GM12878 (cell line): ENCODE measurements at regions not wholly inside any gene's neighbourhood (a gene's known extent, or its start where the extent isn't known, plus 50 kb on each side); places are given as distances from the start of the nearest gene placed in this dataset.

ENCODE experiments used
- ATAC-seq: fragments of 200-7000 bp; cut with Tn5 transposase; 3 replicates; pipeline ENCODE4 v1.9.1; 2020; ENCODE audit warnings: mild to moderate bottlenecking, moderate library complexity
- BruUV-seq: library from RNA; stranded (reverse); fragments of 400-500 nt; replicated peaks from 2 replicates; lab custom pipeline; 2021; lab: Mats Ljungman, UMichigan
- CTCF ChIA-PET: fragments of 300-600 bp; sonication (Branson Sonifier 250); formaldehyde crosslinking; extraction: SDS; loops from one replicate; lab custom pipeline; 2021; ENCODE audit warnings: inconsistent platforms; lab: Yijun Ruan, JAX
- POLR2A ChIA-PET: fragments of 350-600 bp; formaldehyde crosslinking; extraction: SDS; loops from one replicate; lab custom pipeline; 2021; ENCODE audit warnings: inconsistent platforms; lab: Charles Lee
- RAD21 ChIA-PET: fragments of 300-600 bp; sonication (Branson Sonifier 250); formaldehyde crosslinking; loops from one replicate; lab custom pipeline; 2023; ENCODE audit warnings: antibody characterized with exemption; ENCODE audit not compliant: unreplicated experiment; lab: Charles Lee
- SMC1A ChIA-PET: fragments of 300-600 bp; sonication (Branson Sonifier 250); formaldehyde crosslinking; loops from one replicate; lab custom pipeline; 2023; ENCODE audit not compliant: unreplicated experiment, uncharacterized antibody; lab: Charles Lee
- DNase-seq: peaks from one replicate; pipeline ENCODE4 v3.0.0-alpha.2; 2011; ENCODE audit warnings: low read depth, low spot score
- FAIRE-seq: peaks from 3 replicates; lab custom pipeline; 2011; peaks lifted over from hg19 to GRCh38; lab: Jason Lieb, UNC
- H2AFZ ChIP-seq: 2 replicates; pipeline ENCODE4 v1.6.0; 2011; ENCODE audit warnings: low read depth, low read length, control low read depth; ENCODE audit not compliant: control insufficient read depth
- H3K27ac ChIP-seq: 2 replicates; pipeline ENCODE4 v1.5.1; 2011; ENCODE audit warnings: control low read depth; ENCODE audit not compliant: control insufficient read depth, insufficient read depth
- H3K27me3 ChIP-seq, 2 experiments: replicated peaks in 1 of 2; 2 replicates each; pipeline versions ENCODE4 v1.6.0 to v1.6.1; 2011; ENCODE audit warnings: low read length in 1 of 2; ENCODE audit not compliant: control insufficient read depth in 2 of 2, insufficient read depth in 2 of 2
- H3K36me3 ChIP-seq, 2 experiments: 2 replicates each; pipeline ENCODE4 v1.5.1; 2011; ENCODE audit warnings: low read length in 1 of 2; ENCODE audit not compliant: control insufficient read depth in 2 of 2, insufficient read depth in 2 of 2
- H3K4me1 ChIP-seq: 2 replicates; pipeline ENCODE4 v1.6.1; 2011; ENCODE audit warnings: mild to moderate bottlenecking, low read length, moderate library complexity, mixed read lengths; ENCODE audit not compliant: control insufficient read depth, insufficient read depth
- H3K4me2 ChIP-seq: 2 replicates; pipeline ENCODE4 v1.6.0; 2011; ENCODE audit warnings: control low read depth; ENCODE audit not compliant: control insufficient read depth, insufficient read depth
- H3K4me3 ChIP-seq: fragments of 200-600 bp; sonication (generic); 2 replicates; pipeline ENCODE4 v1.5.1; 2016
- H3K79me2 ChIP-seq: 2 replicates; pipeline ENCODE4 v1.6.0; 2011; ENCODE audit warnings: low read length; ENCODE audit not compliant: control insufficient read depth, insufficient read depth
- H3K9ac ChIP-seq: 2 replicates; pipeline ENCODE4 v1.8.0; 2011; ENCODE audit warnings: low read length, control low read depth, mixed read lengths; ENCODE audit not compliant: control insufficient read depth, insufficient read depth
- H3K9me3 ChIP-seq: replicated peaks from 3 replicates; pipeline ENCODE4 v1.5.1; 2011; ENCODE audit warnings: mild to moderate bottlenecking, low read length; ENCODE audit not compliant: control insufficient read depth, insufficient read depth
- H4K20me1 ChIP-seq: 2 replicates; pipeline ENCODE4 v1.6.0; 2011; ENCODE audit not compliant: control insufficient read depth, insufficient read depth
- CEBPZ ChIP-seq: fragments of 150-350 bp; IDR thresholded peaks from 2 replicates; pipeline ENCODE4 v1.6.1; 2016; ENCODE audit warnings: low read depth, low read length
- HDAC2 ChIP-seq: fragments of 200-600 bp; sonication (generic); IDR thresholded peaks from 2 replicates; pipeline ENCODE4 v1.6.1; 2017
- MTA3 ChIP-seq: IDR thresholded peaks from 2 replicates; pipeline ENCODE4 v1.6.1; 2012; ENCODE audit warnings: low read length, inconsistent platforms, borderline replicate concordance
- TCF7 ChIP-seq: IDR thresholded peaks from 2 replicates; pipeline ENCODE4 v1.6.1; 2014; ENCODE audit warnings: antibody characterized with exemption, borderline replicate concordance
- WGBS: methylation state at CpG from one replicate; pipeline ENCODE4 v1.1.6; 2016; ENCODE audit warnings: low lambda C conversion rate; ENCODE audit not compliant: insufficient replicate concordance, insufficient coverage; ENCODE audit errors: missing lambda C conversion rate; 5-methylcytosine and 5-hydroxymethylcytosine counted together
- in situ Hi-C: fragments of 300-500 bp; cut with MboI; formaldehyde crosslinking; loops from 9 replicates; pipeline ENCODE4 v1.14.3; 2018; ENCODE audit warnings: mixed read lengths
- intact Hi-C: fragments of 100-400 bp; cut with micrococcal nuclease; formaldehyde crosslinking; loops from one replicate; pipeline ENCODE4 v1.14.2; 2022; ENCODE audit not compliant: unreplicated experiment

GRCh38 chr21:43278766-43279577, 110.2 kb downstream of the CRYAA start:
- no peaks in the 10 kb centered on the region for H3K79me2 ChIP-seq
- ChIA-PET CTCF (no interaction called here), POLR2A (no interaction called here), SMC1A (no interaction called here), RAD21 (no interaction called here)
- in situ Hi-C loops (no loop called here), intact Hi-C loops (no loop called here)
- no peak overlapping the region for H3K4me2 ChIP-seq
- whole genome bisulfite sequencing, result 56% methylated on average over 29 of the region's 32 CpGs
- no peak for FAIRE-seq
- no peaks in the 10 kb centered on the region for H3K36me3 ChIP-seq
- no peaks in the 10 kb centered on the region; a peak in 2 of 4 replicates for H3K27me3 ChIP-seq
- no peak overlapping the region for H3K9ac ChIP-seq
- no peaks in the 10 kb centered on the region for H3K9me3 ChIP-seq
- H3K27ac ChIP-seq, result no peak overlapping the region
- H2AFZ ChIP-seq, result no peak overlapping the region
- no peaks in the 10 kb centered on the region for H3K4me1 ChIP-seq
- no peak for ATAC-seq
- H3K4me3 ChIP-seq, result no peak overlapping the region
- DNase-seq, result no peak
- no peaks in the 10 kb centered on the region for H4K20me1 ChIP-seq
- BruUV-seq, result no TSS peak
- no peak for TF ChIP-seq HDAC2
- no peak for TF ChIP-seq TCF7
- TF ChIP-seq MTA3, result no peak
- no peak for TF ChIP-seq CEBPZ
